ENCODE measurements at regions not wholly inside any gene's neighbourhood (a gene's known extent, or its start where the extent isn't known, plus 50 kb on each side); places are given as distances from the start of the nearest gene placed in this dataset.

- CTCF ChIA-PET, result no interaction called here
- Mint-ChIP-seq H3K4me3 (no peak overlapping the region), H3K4me1 (no peaks in the 10 kb centered on the region), H3K36me3 (peaks cover 45% of the 10 kb centered on the region), H3K27ac (no peak overlapping the region), H3K9me3 (peaks cover 53% of the 10 kb centered on the region), H3K27me3 (ENCODE audit: low read depth) (peaks cover 2% of the 10 kb centered on the region)
- POLR2A ChIA-PET, result no interaction called here
- TF ChIP-seq EMX1 (CRISPR knock-in tag; IDR thresholded peaks at IDR 0.05) (no peak), PRRX2 (CRISPR knock-in tag; IDR thresholded peaks at IDR 0.05) (no peak), FOXJ3 (CRISPR knock-in tag; IDR thresholded peaks at IDR 0.05; ENCODE audit: borderline replicate concordance) (no peak), SMAD3 (CRISPR knock-in tag; IDR thresholded peaks at IDR 0.05; ENCODE audit: borderline replicate concordance) (no peak), NR2C2 (CRISPR knock-in tag; IDR thresholded peaks at IDR 0.05) (no peak), ZNF281 (CRISPR knock-in tag; IDR thresholded peaks at IDR 0.05) (no peak), ATF2 (CRISPR knock-in tag; IDR thresholded peaks at IDR 0.05; ENCODE audit: borderline replicate concordance, low read depth) (no peak), FOXP1 (CRISPR knock-in tag; IDR thresholded peaks at IDR 0.05; ENCODE audit: borderline replicate concordance) (no peak), ZNF532 (CRISPR knock-in tag; IDR thresholded peaks at IDR 0.05; ENCODE audit: borderline replicate concordance) (no peak), NR3C1 (CRISPR knock-in tag; conservative IDR thresholded peaks at IDR 0.05; ENCODE audit: low read depth) (no peak)
- ATAC-seq (no peak), DNase-seq (ENCODE audit: low spot score) (no peak)
Measured at GRCh38 chr10:37703833-37704382, 153.5 kb downstream of the ZNF248 start.

GRCh38 chr10:37703114-37703513 is 154.3 kb downstream of the ZNF248 start:
- Mint-ChIP-seq H3K4me3 (no peak overlapping the region), H3K27me3 (ENCODE audit: low read depth) (peaks cover under 1% of the 10 kb centered on the region), H3K4me1 (no peaks in the 10 kb centered on the region), H3K27ac (no peak overlapping the region), H3K9me3 (peaks cover 51% of the 10 kb centered on the region), H3K36me3 (peaks cover 47% of the 10 kb centered on the region)
- DNase-seq (ENCODE audit: low spot score) (no peak), ATAC-seq (no peak)
- POLR2A ChIA-PET, result no interaction called here
- CTCF ChIA-PET, result no interaction called here
- TF ChIP-seq NR1H2 (CRISPR knock-in tag; IDR thresholded peaks at IDR 0.05) (no peak), NR3C1 (CRISPR knock-in tag; conservative IDR thresholded peaks at IDR 0.05; ENCODE audit: low read depth) (no peak)

GRCh38 chr10:37701781-37702493 is 155.5 kb downstream of the ZNF248 start:
- no peak overlapping the region for H3K27ac Mint-ChIP-seq
- peaks cover 41% of the 10 kb centered on the region for H3K36me3 Mint-ChIP-seq
- no peak overlapping the region for H3K4me3 Mint-ChIP-seq
- H3K27me3 Mint-ChIP-seq (ENCODE audit: low read depth), result peaks cover 1% of the 10 kb centered on the region; the same call in 1 of the 2 replicates
- ChIA-PET CTCF (no interaction called here), POLR2A (no interaction called here)
- no peaks in the 10 kb centered on the region for H3K4me1 Mint-ChIP-seq
- DNase-seq (ENCODE audit: low spot score) (no peak), ATAC-seq (peak; percentile 60)
- H3K9me3 Mint-ChIP-seq, result peaks cover 43% of the 10 kb centered on the region
- TF ChIP-seq PRRX2 (CRISPR knock-in tag; IDR thresholded peaks at IDR 0.05) (no peak), HMGXB4 (CRISPR knock-in tag; IDR thresholded peaks at IDR 0.05) (no peak), GTF2I (CRISPR knock-in tag; conservative IDR thresholded peaks at IDR 0.05) (no peak), ZNF532 (CRISPR knock-in tag; IDR thresholded peaks at IDR 0.05; ENCODE audit: borderline replicate concordance) (no peak), NFYB (CRISPR knock-in tag; conservative IDR thresholded peaks at IDR 0.05; ENCODE audit: low read depth) (no peak), TEAD4 (CRISPR knock-in tag; IDR thresholded peaks at IDR 0.05) (no peak)
